NCI-H748 (cell line): ENCODE measurements at regions not wholly inside any gene's neighbourhood (a gene's known extent, or its start where the extent isn't known, plus 50 kb on each side); places are given as distances from the start of the nearest gene placed in this dataset.

Experiments
- DNase-seq: peaks from one replicate; lab custom pipeline; 2025; ENCODE audit not compliant: unreplicated experiment; lab: John Stamatoyannopoulos, UW

DNA sequence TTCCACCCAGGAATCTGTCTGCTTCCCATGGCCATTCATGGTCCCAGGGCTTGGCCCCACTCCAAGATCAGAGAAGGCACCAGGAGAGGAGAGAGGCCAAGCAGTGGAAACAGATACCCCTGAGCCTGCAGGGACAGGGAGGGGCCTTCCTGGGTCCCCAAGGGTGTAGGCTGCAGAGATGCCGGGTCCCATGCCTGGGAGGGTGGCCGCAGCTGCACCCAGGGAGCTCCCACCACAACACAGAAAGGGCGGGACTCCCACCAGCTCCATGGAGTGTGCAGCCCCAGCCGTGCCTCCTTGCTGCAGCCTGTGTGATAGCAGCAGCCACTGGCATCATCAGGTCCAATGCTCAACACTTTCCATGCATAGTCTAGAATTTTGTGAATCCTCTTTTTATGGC lies 331.5 kb downstream of the UACA start:
- DNase-seq: no peak

DNA sequence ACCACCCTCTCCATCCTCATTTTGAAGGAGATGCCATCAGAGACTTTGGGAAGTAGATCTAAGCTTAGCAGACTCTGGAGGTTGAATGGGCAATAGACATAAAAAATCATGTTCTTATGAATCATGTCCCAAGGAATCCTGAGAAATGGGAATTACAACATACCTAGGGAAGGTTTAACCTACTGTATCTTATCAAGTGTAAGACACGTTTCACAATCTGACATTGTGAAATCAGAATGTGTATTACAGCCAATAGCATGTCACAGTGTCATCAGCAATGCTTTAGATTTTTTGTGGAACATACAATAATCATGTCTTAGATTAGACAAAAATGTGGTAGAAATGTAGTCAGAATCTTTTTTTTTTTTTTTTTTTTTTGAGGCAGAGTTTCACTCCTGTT lies 332.4 kb upstream of the TLE3 start:
- DNase-seq: no peak

DNA sequence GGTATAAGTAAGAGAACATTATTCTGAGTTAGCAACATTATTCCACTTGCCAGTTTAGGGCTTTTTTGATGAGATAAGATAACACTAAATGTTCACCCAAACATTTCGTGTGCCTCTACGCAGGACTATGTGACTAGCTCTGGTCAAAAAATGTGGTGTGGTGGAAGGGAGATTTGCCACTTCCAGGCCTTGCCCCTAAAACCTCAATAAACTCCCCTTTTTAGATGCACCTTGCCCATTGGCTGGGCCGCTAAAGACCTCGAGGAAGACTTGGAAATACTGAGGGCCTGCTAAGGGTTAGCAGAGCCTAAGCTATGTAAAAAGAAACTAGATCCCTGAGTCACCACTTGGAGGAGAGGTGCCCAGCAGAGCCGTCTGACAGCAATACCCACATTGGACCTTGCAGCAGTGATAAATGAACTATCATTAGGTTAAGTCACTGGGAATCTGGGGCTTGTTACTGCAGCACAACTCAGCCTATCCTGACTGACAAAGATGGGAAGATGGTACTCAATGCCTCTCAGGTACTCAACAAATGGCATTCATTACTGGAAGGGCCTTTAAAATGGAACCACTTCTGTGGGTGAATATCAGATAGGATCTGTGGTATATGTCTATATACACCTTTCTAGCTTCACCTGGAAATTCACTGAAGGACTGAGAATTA lies 331.5 kb upstream of the TLE3 start:
- DNase-seq: no peak

DNA sequence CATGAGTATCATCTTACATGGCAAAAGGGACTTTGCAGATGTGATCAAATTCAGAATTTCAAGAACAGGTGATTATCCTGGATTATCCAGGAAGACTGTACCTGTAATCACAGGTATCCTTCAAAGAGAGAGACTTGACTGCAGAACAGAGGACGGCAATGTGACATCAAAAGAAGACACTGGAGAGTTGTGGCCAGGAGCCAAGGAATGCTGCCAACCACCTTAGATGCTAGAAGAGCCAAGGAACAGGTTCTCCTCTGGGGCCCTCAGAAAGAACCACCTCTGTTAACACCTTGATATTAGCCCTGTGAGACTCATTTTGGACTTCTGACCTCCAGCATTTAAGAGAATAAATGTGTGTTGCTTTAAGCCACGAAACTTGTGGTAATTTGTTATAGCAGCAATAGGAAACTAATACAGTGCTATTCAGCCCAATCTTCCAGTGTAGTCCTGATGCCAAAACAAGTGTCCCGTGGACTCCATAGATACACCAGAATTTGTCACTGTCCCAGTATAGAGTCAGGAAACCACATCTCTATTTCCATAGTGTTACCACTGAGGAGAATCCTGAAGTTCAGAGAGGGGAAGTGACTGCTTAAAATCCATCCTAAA lies 330.6 kb upstream of the TLE3 start:
- DNase-seq: no peak

DNA sequence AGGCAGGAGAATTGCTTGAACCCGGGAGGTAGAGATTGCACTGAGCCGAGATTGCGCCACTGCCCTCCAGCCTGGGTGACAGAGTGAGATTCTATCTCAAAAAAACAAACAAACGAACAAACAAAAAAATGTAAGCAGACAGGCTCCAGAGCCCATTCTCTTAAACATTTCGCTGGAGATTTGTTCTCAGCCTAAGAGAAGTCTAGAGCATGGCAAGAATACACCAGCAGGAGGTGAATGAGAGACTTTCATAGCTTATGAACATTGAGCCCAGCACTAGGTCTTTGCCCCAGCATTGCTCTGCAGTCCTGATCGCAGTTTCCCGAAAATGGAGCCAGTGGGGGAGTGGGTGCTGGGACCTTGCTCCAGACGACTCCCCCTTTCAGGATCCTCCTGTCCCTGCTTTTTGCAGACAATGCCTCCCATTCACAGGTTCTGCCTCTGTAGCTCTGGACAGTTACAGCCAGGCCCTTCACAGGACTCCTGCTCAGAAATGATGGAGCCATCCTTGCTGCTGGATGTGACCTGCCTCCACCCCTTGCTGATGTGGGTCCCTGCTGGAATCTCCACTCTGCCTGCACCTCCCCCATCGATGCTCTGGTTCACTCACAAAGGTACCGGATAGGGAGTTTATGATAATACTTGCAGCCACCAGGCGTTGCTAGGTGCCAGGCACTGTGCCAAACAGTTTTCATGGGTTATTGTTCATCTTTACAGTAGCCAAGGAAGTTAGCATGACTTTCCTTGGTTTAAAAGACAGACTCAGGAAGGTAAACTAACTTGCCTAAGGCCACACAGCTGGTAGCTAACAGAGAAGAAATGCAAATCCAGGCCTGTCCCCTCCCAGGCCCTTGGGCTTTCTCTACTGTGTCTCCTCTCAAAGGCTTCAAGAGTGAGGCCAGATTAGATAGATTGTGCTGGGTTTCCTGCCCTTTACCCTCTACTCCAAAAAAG lies 329.7 kb upstream of the TLE3 start:
- no peak for DNase-seq

DNA sequence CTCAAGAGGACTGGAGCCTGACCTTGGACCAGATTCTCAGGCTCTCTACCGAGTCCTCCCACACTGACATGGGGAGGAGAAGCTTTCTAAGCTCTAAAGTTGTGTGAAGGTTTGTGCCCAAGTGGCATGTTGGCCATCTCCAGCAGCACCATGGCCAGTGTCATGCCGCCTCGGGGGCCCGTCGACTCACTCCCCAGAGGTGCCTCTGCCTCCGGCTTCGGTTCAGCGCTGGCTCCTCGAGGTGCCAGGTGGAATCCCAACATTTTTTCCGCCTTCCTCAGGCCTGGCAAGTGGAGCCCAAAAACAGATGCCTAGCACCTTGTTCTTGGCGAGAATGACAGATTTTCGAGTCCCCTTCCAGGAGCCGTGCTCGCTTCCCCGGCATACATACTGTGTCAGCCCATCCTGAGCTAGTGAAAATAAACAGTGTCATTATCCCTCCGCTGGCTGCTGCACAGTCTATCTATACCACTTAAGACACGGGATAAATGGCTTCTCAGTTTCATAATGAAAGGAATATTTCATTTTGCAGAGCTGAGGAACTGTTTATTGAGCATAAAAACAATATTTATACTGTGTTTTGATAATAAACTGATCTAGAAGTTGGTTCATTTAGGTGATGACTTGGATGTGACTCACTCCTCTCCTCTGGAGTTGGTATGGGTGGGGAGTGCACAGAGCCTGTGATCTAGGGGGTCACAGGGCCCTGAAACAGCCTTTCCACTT lies 328.5 kb upstream of the TLE3 start:
- DNase-seq: no peak

DNA sequence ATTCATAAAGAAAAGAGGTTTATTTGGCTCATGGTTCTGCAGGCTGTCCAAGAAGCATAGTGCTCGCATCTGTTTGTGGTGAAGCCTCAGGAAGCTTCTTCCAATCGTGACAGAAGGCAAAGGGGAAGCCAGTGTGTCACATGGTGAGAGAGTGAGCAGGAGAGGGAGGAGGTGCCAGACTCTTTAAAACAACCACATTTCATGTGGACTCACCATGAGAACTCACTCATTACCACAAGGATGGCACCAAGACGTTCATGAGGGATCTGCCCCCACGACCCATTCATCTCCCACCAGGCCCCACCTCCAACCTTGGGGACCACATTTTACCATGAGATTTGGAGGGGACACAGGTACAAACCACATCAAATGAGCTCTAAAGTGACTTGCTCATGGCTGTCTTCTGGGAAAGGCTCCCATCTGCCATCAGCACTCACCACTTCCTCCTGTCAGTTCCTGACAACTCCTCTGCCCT lies 327.3 kb upstream of the TLE3 start:
- no peak for DNase-seq

DNA sequence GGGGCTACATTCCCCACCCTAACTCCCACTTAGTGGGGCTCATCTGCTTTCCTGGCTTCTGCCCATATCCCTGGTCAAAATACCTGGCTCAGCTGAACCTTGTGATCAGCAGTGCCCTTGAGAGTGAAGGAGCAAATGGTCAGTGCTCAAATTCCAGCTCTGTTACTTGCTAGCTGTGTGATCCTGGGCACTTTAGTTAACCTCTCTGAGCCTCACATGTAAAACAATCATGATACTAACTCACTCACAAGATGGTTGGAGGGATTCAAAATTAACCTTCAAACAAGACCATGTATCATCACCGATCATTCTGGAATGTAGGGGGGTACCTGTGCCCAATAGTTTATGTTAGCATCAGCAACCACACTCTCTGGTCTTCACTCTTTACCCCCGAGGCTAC lies 325.6 kb upstream of the TLE3 start:
- DNase-seq: no peak

DNA sequence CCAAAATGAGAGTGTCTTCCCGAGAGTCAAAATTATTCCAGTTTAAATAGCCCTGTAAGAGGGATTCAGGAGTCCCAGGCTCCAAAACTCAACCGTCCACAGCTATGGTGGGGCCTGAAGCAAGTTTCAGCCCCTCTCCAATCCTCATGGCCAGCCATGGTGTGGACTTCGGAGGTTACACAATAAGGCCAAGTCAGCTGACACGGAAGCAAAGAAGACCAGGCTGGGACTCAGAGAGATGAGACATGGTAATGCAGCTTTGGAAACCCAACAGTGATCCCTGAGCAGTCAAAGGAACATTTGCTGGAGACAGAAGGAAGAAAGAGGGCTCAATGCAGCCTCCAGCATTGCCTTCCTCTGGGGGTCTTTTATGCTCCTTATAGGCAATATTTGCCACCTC lies 324.6 kb upstream of the TLE3 start:
- DNase-seq: no peak

DNA sequence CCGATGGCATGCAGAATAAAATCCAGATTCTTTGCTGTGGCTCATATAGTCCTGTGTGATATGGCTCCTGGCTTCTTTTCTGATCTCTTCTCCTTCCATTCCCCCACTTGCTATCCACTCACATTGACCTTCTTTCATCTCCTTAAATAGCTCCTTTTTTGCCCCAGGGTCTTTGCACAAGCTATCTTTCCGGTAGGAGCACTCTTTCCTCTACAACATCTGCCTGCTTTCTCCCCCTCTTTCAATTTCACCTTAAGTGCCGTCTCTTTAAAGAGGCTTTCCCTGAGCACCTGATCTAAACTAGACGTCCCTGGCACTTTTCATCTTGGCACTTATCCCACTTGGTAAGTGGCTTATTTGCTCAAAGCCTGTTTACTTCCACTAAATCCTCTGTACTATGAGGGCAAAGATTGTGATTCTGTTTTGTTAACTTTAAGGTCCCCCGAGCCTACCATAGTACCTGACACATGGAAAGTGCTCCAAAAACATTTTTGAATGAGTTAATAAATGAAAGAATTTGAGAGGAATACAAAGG lies 323.3 kb upstream of the TLE3 start:
- DNase-seq: peak; percentile 68

DNA sequence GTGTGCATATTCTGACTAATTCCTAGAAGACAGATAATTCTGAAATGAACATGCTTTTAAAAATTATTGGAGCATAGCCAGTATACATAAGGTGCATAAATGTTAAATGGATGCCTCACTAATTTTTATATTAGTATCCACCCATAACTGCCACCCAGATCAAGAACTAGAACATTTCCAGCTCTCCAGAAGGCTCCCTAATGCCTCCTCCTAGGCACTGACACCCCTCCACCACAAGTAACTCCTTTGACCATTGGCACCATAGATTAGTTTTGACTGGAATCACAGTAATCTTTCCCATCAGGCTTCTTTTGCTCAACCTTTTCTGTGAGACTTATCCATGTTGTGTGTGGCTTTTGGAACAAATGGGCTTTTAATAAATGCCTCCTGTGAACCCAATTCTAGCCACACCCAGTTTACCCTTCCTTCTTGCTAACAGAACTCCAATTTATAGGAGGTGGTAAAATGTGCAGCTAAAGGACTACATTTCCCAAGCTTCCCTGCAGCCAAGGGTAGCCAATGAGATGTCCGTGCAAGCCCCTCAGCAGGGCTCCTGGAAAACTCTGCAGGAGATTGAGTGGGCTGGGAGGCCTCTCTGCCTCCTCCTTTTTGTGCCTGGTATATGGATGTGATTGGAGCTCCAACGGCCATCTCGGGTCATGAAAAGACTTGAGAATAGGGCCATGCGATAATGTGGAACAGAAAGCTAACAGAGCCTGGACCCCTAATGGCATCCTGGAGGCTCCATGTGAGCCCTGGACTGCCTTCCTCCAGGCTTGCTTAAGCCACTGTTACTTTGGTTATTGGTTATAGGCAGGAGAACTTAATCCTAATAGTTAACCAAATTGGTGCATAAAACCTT lies 322.6 kb upstream of the TLE3 start:
- DNase-seq: peak; percentile 10

DNA sequence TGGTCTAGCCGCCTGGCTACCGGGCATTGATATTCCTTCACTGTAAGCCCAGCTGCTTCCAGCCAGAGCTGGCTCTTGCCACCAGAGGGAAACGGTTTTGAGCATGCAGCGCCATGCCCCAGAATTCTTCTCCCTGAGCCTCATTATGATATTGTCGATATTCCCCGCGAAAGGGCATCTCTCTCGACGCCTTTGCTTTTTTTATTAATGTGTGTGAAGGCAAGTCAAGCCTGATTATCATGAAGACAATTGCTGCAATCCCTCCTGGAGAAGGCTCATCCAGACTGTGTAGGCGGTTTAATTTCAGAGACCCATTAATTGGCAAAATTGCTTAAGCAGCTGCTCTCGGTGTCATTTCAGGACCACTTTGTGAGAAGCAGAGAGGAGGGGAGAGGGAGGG lies 321.2 kb upstream of the TLE3 start:
- DNase-seq: peak; percentile 81

DNA sequence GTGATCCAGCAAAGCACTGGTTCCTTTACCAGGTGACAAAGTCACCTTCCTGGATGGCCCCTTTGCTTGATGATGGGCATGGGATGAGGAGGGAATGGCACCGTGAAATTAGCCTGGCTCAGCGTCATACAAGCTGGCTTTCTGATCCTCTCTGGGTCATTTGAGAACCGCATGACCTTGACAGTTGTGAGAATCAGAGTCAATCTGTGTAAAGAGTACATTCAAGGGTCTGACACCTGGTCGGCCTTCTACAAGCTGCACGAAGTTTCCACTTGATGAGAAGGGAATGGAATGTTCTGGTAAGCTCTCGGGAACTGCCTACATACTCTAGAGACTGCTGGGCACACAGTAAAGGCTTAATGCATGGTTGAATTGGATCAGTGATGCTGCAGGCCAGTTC lies 319.8 kb upstream of the TLE3 start:
- DNase-seq: no peak

DNA sequence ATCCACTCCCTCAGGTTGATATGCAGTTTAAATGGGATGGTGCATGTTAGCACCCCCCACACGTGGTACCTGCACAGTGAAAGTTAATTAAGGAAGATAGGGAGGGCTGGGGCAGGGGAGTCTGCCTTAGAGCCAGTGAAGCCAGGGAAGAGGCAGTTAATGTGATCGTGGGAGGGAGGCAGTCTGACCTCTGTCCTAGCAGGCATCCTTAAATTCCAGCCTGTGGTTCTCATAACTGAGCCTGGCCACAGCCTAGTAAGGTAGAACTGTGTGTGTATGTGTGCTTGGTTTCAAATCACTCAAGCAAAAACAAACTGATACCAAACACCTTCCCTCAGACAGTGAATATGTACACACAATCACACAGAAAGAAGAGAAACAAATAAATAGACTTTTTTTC lies 319.1 kb upstream of the TLE3 start:
- no peak for DNase-seq

DNA sequence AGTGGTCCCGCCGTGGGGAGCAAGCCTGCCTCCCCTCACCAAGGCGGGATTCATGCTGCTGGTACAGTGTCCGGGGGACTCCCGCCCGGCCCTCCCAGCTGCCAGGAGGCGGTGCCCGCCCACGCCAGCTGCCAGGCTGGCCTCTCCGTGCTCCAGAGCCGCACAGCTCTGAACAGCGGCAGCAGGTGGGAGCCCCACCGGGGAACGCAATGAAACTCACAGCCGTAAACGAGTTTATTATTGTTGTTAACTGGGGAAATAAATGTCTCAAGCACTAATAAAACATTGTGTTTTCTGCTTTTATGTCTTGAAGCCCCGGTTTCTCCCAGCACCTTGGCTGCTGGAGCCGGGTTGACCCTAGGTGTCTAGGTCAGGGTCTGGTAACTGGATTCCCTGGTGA lies 317.7 kb upstream of the TLE3 start:
- DNase-seq: peak; percentile 81

DNA sequence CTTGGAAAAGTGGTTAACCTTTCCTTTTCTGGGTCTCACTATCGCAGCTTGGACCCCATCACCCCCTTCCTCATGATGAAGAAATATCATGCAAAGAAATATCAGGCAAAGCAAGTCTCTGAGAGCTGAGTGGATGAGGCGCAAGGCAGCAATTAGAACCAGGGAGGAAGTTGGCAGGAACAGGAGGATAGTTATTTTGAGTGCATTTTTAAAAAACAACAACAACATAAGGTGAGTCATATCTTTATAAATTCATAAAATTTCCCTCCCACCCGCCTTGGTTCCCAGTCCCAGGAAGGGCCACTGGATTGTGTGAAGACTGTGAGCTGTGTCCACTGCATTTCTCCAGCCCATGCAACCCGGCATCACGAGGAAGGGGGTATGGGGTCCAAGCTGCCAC lies 316.9 kb upstream of the TLE3 start:
- no peak for DNase-seq

DNA sequence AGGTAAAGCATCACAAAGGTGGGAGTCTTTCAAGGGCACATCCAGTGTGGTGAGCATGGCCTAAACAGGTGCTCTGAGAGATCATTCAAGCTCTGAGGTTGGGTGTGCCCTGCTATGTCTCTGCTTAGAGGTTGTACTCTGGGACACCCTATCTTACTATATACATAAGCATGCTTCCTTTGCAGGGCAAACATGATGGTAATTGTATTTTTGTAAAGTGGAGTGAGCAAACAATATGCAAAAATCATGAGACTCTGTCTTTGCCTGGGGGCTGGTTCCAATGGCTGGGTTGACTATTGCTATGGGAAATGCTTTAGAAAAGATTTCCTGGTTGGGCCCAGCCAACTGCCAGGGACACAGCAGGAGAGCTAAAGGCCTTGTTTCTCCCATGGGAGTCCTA lies 315.1 kb upstream of the TLE3 start:
- DNase-seq: peak; percentile 25

DNA sequence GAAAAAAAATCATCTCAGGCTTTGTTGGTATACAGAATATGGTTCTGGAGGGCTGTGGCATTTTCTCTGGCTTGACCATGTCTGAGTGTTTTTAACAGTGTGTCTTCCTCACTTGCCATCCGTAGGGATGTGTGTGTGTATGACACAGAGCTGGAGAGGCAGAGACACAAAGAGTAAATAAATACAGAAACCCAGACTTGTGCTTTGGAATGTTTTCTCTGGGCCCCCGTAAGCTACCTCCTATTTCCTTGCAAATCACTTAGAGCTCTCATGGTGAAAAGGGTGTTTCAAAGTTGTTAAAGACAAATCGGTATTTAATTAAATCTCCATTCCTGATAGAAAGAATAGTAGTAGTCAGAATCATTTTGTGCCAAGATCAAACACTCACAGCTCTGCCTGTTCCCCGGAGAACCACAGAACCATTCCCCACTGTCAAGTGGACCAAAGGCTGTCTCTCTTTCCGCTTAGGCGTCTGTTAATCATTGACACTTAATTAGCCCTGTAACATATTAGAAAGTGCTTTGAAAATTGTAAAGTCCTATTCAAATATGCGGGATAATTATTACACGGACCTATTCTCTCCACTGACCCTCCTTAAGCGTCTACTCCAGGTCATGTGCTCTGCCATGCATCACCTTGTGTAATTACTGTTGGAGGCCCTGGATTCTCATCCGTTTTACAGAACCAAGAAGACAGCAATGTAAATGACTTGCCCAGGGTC lies 313.6 kb upstream of the TLE3 start:
- DNase-seq: no peak

DNA sequence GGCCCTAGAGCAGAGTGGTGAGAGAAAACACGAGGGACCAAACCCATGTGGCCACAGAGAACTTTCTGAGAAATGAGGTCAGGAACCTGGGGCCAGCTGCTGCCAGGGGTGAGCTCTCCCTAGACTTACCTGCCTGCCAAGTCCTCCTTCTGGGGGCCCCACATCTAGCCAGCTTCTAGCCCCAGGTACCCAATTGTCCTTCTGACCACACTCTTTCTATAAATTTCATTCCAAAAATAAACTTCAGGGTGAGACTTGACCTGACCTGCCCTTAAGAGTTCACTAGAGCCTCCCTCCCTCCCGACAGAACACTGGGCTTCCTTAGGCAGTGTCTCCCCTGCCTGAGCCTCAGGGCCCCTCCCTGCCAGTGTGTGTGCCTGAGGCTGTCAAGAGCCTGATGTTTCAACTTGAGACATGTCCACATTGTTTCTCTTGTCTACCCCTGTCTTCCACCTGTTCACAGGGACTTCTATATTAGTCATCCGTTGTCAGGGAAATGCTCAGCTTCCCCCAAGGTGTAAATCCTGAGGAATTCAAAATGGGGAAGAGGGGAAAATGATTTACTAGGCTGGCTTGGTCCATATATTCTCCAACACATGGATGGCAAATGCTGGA lies 312.8 kb upstream of the TLE3 start:
- DNase-seq: no peak
